Activated CD4-positive, alpha-beta memory T cell treated with anti-CD3 and anti-CD28 coated beads for 36 hours (primary cell): ENCODE measurements at regions not wholly inside any gene's neighbourhood (a gene's known extent, or its start where the extent isn't known, plus 50 kb on each side); places are given as distances from the start of the nearest gene placed in this dataset.

Experiments used
- CTCF ChIA-PET: fragments of 350-600 bp; sonication (Branson Sonifier 250); formaldehyde crosslinking; loops from one replicate; lab custom pipeline; 2021; ENCODE audit warnings: antibody characterized with exemption, inconsistent platforms; lab: Charles Lee
- POLR2A ChIA-PET: fragments of 350-600 bp; sonication (Branson Sonifier 250); formaldehyde crosslinking; loops from one replicate; lab custom pipeline; 2021; ENCODE audit warnings: antibody characterized with exemption; lab: Charles Lee
- DNase-seq: peaks from one replicate; pipeline ENCODE4 v3.0.0-alpha.2; 2020
- H3K27ac Mint-ChIP-seq: one replicate; pipeline ENCODE4 v1.8.0; 2021; ENCODE audit warnings: mixed read lengths
- H3K27me3 Mint-ChIP-seq: one replicate; pipeline ENCODE4 v1.8.0; 2021; ENCODE audit warnings: mixed read lengths
- H3K36me3 Mint-ChIP-seq: one replicate; pipeline ENCODE4 v1.8.0; 2021; ENCODE audit warnings: mixed read lengths
- H3K4me1 Mint-ChIP-seq: one replicate; pipeline ENCODE4 v1.8.0; 2021; ENCODE audit warnings: low read depth, mixed read lengths
- H3K4me3 Mint-ChIP-seq: one replicate; pipeline ENCODE4 v1.8.0; 2021; ENCODE audit warnings: mild to moderate bottlenecking, mixed read lengths
- H3K9me3 Mint-ChIP-seq: one replicate; pipeline ENCODE4 v1.8.0; 2021; ENCODE audit warnings: mixed read lengths
- intact Hi-C: fragments of 100-400 bp; cut with micrococcal nuclease; formaldehyde crosslinking; loops from one replicate; pipeline ENCODE4 v1.15.1; 2023

DNA sequence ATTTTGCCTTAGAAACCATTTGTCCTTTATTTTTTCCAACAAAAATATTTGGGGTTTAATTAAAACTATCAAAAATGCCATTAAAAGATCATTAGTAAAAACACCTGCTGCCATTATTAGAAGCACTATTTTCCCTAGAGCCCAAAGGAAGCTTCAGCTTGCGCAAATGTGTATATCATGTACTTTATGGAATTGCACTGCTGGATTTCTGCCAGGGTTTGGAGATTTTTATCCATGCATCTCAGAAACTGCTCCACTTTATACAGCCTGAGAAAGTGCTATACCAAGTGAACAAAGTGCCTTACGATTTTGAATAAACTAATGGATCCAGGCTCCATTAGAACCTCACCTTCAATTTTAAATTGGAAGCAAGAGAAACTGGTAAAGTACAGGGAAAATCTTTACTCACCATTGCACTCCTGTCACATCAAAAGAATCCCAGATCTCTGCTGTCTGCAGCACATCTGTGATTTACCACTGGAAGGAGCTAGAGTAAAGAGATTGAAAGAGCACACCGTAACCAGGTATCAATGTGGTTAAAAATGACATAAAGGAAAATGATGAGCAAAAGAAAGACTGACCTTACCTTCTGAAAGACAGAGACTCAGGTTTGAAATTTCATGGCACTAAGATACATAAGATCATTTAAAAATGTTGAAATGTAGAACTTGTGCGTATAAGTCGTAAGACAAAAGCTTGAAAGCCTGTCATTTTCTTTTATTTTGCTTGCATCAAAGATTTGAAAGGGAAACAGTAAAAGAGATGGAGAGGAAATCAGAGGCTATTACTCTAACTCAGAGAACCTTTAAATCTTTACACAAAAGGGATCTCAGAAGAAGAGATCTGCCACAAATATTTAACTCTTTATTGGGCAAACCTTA lies 678.1 kb upstream of the GOT2 start:
- ChIA-PET POLR2A (no interaction called here), CTCF (no interaction called here)
- intact Hi-C loops: no loop called here
- DNase-seq: no peak
- Mint-ChIP-seq H3K4me1 (no peaks in the 10 kb centered on the region), H3K9me3 (no peaks in the 10 kb centered on the region), H3K36me3 (no peaks in the 10 kb centered on the region), H3K4me3 (no peak overlapping the region), H3K27me3 (no peaks in the 10 kb centered on the region), H3K27ac (no peak overlapping the region)

DNA sequence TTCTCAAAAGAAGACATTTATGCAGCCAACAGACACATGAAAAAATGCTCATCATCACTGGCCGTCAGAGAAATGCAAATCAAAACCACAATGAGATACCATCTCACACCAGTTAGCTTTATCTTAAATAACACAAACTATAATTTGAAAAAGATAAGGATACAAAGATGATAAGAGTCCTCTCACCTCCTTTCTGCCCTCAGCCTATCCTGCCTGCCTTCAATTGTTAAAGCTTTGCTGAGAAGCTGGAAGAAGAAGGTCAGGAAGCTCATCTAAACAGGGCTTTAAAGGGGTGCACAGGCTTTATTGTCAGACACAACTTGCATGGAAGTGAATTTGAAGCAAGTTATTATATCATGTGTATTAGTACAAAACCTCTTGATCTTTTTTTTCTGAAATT lies 676.3 kb upstream of the GOT2 start:
- intact Hi-C loops: no loop called here
- peaks cover 4% of the 10 kb centered on the region for H3K9me3 Mint-ChIP-seq
- H3K36me3 Mint-ChIP-seq: no peaks in the 10 kb centered on the region
- ChIA-PET CTCF (no interaction called here), POLR2A (no interaction called here)
- H3K27me3 Mint-ChIP-seq: no peaks in the 10 kb centered on the region
- DNase-seq: no peak
- no peak overlapping the region for H3K27ac Mint-ChIP-seq
- H3K4me3 Mint-ChIP-seq: no peak overlapping the region
- no peaks in the 10 kb centered on the region for H3K4me1 Mint-ChIP-seq

DNA sequence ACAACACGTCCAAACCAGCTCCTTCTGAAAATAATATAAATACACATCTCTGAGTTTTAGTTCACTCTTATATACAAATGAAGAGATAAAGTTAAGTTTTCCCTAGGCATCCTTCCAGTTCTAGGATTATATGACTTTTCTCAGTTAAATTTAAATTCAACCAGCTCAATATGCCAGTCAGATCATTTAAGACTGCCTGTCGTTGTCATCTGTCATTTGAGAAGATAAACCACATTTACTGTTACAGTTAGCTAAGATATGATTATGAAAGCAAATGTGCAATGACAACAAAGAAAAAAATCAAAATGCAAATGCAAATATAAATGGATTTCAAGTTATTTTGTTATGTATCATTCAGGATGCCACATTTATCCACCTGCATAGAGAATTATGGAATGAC lies 671.7 kb upstream of the GOT2 start:
- POLR2A ChIA-PET: no interaction called here
- intact Hi-C loops: no loop called here
- no peaks in the 10 kb centered on the region for H3K4me1 Mint-ChIP-seq

DNA sequence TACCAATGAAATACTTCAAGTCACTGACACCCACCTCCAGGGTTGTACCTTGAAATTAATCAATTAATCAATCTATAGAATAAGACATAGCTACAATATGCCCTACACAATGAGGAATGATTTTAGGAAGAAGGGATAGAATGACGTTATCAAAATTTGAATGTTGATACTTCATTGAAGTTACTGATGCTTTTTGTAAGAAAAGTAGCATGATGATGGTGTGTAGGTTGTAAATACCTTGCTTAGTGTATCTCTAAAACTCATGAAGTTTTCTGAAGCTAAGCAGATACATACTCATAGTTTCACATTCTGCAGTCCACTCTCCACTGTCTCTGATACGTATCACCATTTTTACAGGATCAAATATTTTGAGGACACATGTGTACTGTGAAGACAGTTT lies 670.4 kb upstream of the GOT2 start:
- CTCF ChIA-PET: no interaction called here
- Mint-ChIP-seq H3K36me3 (no peaks in the 10 kb centered on the region), H3K27ac (no peak overlapping the region), H3K4me3 (no peak overlapping the region), H3K27me3 (no peaks in the 10 kb centered on the region), H3K9me3 (peaks cover 10% of the 10 kb centered on the region), H3K4me1 (no peaks in the 10 kb centered on the region)
- intact Hi-C loops: no loop called here
- DNase-seq: no peak
- POLR2A ChIA-PET: no interaction called here

More for the DNA sequence above, 671.7 kb upstream of the GOT2 start:
- peaks cover 10% of the 10 kb centered on the region for H3K9me3 Mint-ChIP-seq
- no peaks in the 10 kb centered on the region for H3K36me3 Mint-ChIP-seq
- H3K27ac Mint-ChIP-seq: no peak overlapping the region
- no peak for DNase-seq
- no peaks in the 10 kb centered on the region for H3K27me3 Mint-ChIP-seq
- CTCF ChIA-PET: no interaction called here
- no peak overlapping the region for H3K4me3 Mint-ChIP-seq

DNA sequence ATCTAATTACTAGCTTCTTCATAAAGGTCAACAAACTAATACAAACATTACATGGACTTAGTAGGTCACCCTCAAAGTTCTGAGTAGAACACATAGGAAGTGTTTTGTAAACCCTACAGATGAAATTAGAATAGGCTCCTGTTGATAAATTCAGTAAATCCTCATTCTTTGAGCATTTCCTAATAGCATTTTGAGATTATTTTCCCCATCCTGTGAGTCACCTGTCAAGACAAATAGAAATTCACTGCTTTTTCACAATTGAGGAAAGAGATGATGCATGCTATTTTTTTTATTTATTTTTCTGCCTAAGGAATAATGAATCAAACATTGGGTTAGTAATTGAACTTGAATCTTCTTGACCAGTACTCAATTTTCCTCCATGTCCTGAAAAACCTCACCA lies 666.7 kb upstream of the GOT2 start:
- no peak overlapping the region for H3K4me3 Mint-ChIP-seq
- peaks cover 13% of the 10 kb centered on the region for H3K9me3 Mint-ChIP-seq
- no peaks in the 10 kb centered on the region for H3K4me1 Mint-ChIP-seq
- no peak overlapping the region for H3K27ac Mint-ChIP-seq
- no peaks in the 10 kb centered on the region for H3K36me3 Mint-ChIP-seq
- CTCF ChIA-PET: no interaction called here
- POLR2A ChIA-PET: no interaction called here
- no peaks in the 10 kb centered on the region for H3K27me3 Mint-ChIP-seq
- DNase-seq: no peak
- intact Hi-C loops: no loop called here

DNA sequence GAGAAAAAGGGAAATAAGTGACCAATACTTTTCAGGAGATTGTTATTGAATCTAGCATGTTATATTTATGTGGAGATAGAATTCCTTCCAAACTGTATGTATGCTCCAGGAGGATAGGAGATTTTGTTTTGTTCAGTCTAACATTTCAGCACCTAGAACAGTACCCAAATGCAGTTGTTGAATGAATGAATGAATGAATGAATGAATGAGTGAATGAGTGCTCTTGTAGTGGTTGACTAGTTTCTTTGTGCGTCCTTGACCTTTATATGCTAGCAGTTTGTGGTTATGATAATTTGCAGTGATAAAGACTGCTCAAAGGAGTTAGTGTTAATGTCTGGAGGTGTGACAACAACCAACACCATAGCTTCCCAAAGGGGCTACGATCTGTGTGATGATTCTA lies 663.5 kb upstream of the GOT2 start:
- no peak overlapping the region for H3K4me3 Mint-ChIP-seq
- no peak overlapping the region for H3K27ac Mint-ChIP-seq
- no peak for DNase-seq
- H3K9me3 Mint-ChIP-seq: peaks cover 8% of the 10 kb centered on the region
- no peaks in the 10 kb centered on the region for H3K36me3 Mint-ChIP-seq
- no peaks in the 10 kb centered on the region for H3K27me3 Mint-ChIP-seq
- H3K4me1 Mint-ChIP-seq: no peaks in the 10 kb centered on the region
- ChIA-PET POLR2A (no interaction called here), CTCF (no interaction called here)
- intact Hi-C loops: no loop called here

DNA sequence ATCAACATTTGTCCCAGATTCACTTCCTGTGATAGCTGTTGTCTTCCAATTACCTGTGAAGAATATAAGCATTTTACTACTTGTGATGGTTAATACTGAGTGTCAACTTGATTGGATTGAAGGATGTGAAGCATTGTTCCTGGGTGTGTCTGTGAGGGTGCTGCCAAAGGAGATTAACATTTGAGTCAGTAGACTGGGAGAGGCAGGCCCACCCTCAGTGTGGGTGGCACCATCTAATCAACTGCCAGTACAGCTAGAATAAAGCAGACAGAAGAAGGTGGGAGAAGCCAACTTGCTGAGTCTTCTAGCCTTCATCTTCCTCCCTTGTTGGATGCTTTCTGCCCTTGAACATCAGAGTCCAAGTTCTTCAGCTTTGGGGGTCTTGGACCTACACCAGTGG lies 660.4 kb upstream of the GOT2 start:
- DNase-seq: no peak
- no peak overlapping the region for H3K4me3 Mint-ChIP-seq
- no peaks in the 10 kb centered on the region for H3K27me3 Mint-ChIP-seq
- ChIA-PET CTCF (no interaction called here), POLR2A (no interaction called here)
- no peaks in the 10 kb centered on the region for H3K4me1 Mint-ChIP-seq
- H3K36me3 Mint-ChIP-seq: no peaks in the 10 kb centered on the region
- intact Hi-C loops: no loop called here
- H3K9me3 Mint-ChIP-seq: peaks cover 15% of the 10 kb centered on the region
- no peak overlapping the region for H3K27ac Mint-ChIP-seq

DNA sequence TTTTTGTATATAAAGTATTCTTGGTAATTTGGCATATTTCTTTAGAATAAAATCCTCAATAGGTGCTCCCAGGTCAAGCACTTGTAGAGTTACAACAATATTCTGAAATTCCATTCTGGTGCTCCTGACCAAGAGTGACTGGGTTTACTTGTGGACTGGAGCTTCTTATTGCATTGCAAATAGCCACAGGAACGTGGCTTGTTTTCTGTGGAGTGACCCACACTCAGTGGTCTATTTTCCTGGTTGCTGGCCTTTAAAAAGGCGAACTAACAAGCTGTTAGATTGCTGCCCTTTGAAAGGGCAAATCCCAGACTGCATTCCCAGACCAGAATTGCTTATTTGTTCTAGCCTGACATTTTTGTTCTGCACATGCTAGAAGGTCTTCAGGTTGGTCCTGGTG lies 658.8 kb upstream of the GOT2 start:
- Mint-ChIP-seq H3K27ac (no peak overlapping the region), H3K27me3 (no peaks in the 10 kb centered on the region), H3K9me3 (peaks cover 14% of the 10 kb centered on the region), H3K4me1 (no peaks in the 10 kb centered on the region), H3K4me3 (no peak overlapping the region), H3K36me3 (no peaks in the 10 kb centered on the region)
- ChIA-PET CTCF (no interaction called here), POLR2A (no interaction called here)
- intact Hi-C loops: no loop called here
- no peak for DNase-seq

DNA sequence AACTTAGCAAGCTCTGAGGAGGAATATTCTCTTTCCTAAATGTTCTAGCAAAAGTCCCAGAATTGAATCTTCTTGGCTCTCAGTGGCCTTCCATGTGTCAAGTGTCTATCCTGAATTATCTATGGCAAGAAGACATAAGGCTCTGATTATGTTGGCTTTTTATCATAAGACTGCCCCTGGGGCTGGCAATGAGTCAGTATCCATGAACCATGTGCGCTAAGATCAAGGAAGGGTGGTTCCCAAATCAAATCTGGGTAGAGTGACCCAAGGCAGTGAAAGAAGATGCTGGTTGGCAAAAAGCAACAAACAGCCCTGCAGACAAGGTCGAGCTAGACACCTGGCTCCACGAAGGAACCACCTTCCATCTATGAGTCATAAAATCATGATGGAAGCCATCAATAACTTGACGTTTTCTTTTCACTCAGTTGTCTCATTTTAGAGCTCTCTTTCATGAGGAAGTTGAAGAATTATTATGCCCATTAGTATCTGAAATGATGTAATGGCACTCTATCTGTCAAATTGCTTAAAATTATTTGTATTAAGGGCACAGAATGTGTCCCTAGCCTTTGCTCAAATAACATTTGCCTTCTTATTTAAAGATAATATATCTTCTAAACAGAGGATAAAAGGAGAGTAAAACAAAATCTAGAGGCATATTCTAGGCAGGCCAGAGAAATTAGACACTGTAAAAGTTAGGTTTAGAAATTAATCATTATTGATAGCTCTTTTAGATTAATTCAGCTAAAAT lies 657.7 kb upstream of the GOT2 start:
- H3K27me3 Mint-ChIP-seq: no peaks in the 10 kb centered on the region
- no peak overlapping the region for H3K4me3 Mint-ChIP-seq
- no peaks in the 10 kb centered on the region for H3K36me3 Mint-ChIP-seq
- DNase-seq: no peak
- H3K27ac Mint-ChIP-seq: no peak overlapping the region
- intact Hi-C loops: no loop called here
- H3K9me3 Mint-ChIP-seq: peaks cover 12% of the 10 kb centered on the region
- POLR2A ChIA-PET: no interaction called here
- CTCF ChIA-PET: no interaction called here
- H3K4me1 Mint-ChIP-seq: no peaks in the 10 kb centered on the region

DNA sequence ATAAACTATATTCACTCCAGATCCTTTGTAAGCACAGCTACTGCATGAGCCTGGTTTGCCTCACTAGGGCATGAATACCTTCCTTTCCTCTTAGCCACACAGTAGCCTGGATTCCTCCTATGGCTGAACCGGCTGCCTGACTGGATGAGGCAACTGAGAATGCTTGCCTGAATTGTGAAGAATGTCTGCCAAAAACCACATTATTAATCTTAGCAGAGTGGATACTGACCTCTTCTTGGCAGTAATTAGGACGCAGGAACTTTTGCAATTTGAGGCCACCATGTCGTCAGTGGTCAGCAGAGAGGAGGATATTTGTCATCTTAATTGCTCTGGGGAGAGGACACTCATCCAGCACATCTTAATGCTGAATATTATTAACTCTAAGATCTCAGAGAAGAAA lies 651.8 kb upstream of the GOT2 start:
- intact Hi-C loops: no loop called here
- Mint-ChIP-seq H3K27me3 (no peaks in the 10 kb centered on the region), H3K36me3 (no peaks in the 10 kb centered on the region), H3K27ac (no peak overlapping the region), H3K4me1 (no peaks in the 10 kb centered on the region), H3K9me3 (peaks cover 3% of the 10 kb centered on the region), H3K4me3 (no peak overlapping the region)
- no peak for DNase-seq
- ChIA-PET POLR2A (no interaction called here), CTCF (no interaction called here)

DNA sequence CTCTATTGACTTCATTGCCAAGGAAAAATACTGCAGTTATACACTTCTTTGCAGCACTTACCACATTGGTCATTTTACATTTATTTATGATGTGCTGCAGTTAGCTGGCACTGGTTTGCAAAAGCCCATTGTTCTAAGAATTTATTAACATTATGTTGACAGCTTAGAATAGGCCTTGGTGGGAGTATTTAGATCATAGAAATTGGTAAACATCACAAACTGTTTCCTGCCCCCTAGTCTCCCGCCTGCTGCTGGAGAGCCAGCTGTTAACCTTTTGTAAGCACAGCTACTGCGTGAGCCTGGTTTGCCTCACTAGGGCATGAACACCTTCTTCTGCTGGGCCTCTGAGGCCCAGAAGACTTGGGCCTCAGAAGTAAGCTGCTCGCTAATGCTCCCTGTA lies 651.4 kb upstream of the GOT2 start:
- H3K36me3 Mint-ChIP-seq: no peaks in the 10 kb centered on the region
- H3K9me3 Mint-ChIP-seq: no peaks in the 10 kb centered on the region
- no peaks in the 10 kb centered on the region for H3K4me1 Mint-ChIP-seq
- no peak overlapping the region for H3K27ac Mint-ChIP-seq
- DNase-seq: no peak
- no peak overlapping the region for H3K4me3 Mint-ChIP-seq
- intact Hi-C loops: no loop called here
- no peaks in the 10 kb centered on the region for H3K27me3 Mint-ChIP-seq
- CTCF ChIA-PET: no interaction called here
- POLR2A ChIA-PET: no interaction called here

DNA sequence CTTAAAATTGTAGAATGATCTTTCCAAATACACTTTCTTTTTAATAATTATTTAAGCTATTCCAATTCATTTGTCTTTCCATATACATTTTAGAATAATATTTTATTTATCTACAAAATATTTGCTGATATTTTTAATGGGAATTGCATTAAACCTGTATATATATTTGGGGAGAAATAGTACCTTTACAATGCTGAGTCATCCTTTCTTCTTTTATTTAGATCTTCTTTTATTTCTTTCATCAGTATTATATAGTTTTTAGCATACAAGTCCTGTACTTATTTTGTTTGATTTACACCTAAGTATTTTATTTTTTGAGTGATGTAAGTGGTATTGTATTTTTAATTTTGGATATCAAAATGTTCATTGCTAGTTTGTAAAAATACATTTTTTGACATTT lies 639.5 kb upstream of the GOT2 start:
- Mint-ChIP-seq H3K27ac (no peak overlapping the region), H3K4me1 (no peaks in the 10 kb centered on the region), H3K9me3 (peaks cover 7% of the 10 kb centered on the region), H3K4me3 (no peak overlapping the region), H3K36me3 (no peaks in the 10 kb centered on the region), H3K27me3 (no peaks in the 10 kb centered on the region)
- ChIA-PET CTCF (no interaction called here), POLR2A (no interaction called here)
- intact Hi-C loops: no loop called here
- DNase-seq: no peak

DNA sequence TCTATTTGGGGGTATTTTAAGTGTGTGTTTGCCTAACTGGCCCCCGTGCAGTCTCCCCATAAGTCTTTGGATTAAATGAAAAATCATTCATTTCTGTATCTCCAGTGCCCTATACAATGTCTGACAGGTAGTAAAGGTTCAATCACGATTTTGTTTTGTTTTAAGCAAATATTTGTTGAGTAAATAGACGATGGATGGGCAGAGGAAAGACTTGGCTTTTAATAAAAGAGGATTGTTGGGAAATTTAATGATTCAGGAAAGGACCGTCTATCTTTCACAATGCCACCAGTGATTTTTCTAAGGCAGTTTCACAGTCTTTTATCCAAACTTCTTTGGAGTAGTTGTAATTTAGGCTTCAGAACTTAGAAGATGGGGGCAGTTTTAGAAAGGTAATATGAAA lies 636.6 kb upstream of the GOT2 start:
- no peaks in the 10 kb centered on the region for H3K4me1 Mint-ChIP-seq
- no peaks in the 10 kb centered on the region for H3K36me3 Mint-ChIP-seq
- H3K27me3 Mint-ChIP-seq: no peaks in the 10 kb centered on the region
- intact Hi-C loops: no loop called here
- no peak overlapping the region for H3K27ac Mint-ChIP-seq
- ChIA-PET CTCF (no interaction called here), POLR2A (no interaction called here)
- DNase-seq: no peak
- no peak overlapping the region for H3K4me3 Mint-ChIP-seq
- H3K9me3 Mint-ChIP-seq: peaks cover 11% of the 10 kb centered on the region
